ENCODE measurements at regions not wholly inside any gene's neighbourhood (a gene's known extent, or its start where the extent isn't known, plus 50 kb on each side); places are given as distances from the start of the nearest gene placed in this dataset.

- no peak for DNase-seq
Observed at GRCh38 chr7:41792120-41792519, 89.2 kb upstream of the INHBA start.

DNA sequence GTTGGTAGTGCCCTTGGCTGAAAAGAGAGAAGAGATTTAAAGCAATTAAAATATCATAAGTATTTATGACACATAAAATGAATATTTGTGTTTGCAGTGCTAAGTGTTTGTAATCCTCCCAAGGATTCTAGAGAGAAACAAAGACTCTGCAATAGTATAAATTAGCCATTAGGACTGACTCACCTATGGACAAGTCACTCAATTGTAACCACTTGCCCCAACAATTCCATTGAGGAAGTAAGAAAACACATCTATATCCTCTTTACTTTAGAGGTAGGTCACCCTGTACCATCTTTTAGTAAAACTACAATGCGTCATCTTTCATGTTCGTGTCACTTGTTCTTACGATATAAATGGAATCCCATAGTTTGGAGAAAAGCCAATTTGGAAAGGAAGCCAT is 85.7 kb upstream of the INHBA start:
- no peak for DNase-seq

GRCh38 chr7:41787651-41788350 is 84.9 kb upstream of the INHBA start:
- DNase-seq: no peak

- no peak for DNase-seq
Observed at GRCh38 chr7:41786944-41787343, 84.1 kb upstream of the INHBA start.

- DNase-seq: no peak
Observed at GRCh38 chr7:41786404-41786803, 83.5 kb upstream of the INHBA start.

- DNase-seq: no peak
Observed at GRCh38 chr7:41785840-41786239, 83.0 kb upstream of the INHBA start.

GRCh38 chr7:41785265-41785664 is 82.4 kb upstream of the INHBA start:
- no peak for DNase-seq

DNA sequence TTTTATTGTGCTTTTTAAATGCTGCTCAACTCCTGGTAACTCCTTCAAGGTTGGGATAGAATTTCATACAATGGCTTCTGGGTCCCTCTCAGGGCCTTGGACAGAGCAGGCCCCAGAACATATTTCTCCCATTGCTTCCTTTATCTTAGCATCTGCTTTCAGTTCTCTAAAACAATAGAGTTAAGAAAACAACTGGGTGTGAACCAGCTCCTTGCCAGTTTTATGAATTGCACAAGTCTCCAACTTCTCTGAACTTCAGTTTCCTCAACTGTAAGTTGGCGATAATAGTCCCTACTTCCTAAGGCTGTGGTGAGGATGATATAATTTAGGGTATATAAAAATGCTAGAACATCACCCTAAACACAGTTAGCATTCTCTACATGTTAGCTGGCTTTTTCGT is 77.0 kb upstream of the INHBA start:
- no peak for DNase-seq

DNA sequence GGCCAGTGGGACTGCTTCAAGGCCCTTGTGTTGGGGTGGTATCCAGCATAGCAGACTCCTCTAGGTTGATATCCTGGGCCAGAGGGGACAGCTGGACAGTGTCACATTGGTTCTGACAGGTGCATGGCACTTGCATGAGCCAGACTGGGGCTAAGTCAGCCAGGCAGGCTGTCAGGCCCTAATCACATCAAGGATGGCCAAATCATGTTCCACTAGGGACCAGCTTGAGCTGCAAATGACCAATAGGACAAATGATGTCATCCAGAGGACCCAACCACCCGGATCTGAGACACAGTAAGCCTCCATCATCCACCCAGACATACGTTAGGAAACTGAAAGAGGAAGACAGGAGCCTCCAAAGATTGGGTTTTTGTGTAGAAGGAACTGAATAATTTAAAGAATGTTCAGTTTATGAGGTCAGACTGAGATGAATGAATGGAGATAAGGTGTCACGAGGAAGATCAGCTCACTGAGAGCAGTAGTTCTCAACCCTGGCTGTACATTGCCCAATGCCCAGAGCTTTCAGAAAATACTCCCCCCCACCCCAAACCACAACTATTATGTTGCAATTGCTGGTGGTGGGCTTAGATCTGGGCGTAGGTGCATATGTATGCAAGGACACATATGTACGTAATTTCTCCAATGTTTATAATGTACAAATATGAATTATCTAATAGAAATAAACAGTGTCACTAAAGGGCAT is 75.2 kb upstream of the INHBA start:
- DNase-seq: no peak

GRCh38 chr7:41774966-41775365 is 72.1 kb upstream of the INHBA start:
- DNase-seq: no peak

- DNase-seq: no peak
Observed at GRCh38 chr7:41773756-41774155, 70.9 kb upstream of the INHBA start.

GRCh38 chr7:41771717-41772116 is 68.8 kb upstream of the INHBA start:
- DNase-seq: no peak

DNA sequence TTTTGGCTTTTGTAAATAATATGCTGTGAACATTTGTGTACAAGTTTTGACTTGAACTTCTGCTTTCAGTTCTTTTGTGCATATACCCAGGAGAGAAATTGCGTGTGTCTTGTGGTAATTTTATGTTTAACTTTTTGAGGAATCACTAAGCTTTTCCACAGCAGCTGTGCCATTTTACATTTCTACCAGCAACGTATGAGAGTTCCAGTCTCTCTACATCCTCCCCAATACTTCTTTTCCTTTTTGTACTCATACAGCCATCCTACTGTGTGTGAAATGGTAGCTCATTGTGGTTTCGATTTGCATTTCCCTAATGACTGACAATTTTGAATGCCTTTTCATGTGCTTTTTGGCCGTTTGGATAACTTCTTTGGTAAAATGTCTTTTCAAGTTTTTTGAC is 66.3 kb upstream of the INHBA start:
- DNase-seq: no peak

GRCh38 chr7:41763626-41764025 is 60.7 kb upstream of the INHBA start:
- no peak for DNase-seq

- DNase-seq: no peak
Observed at GRCh38 chr7:41762641-41763040, 59.8 kb upstream of the INHBA start.

DNA sequence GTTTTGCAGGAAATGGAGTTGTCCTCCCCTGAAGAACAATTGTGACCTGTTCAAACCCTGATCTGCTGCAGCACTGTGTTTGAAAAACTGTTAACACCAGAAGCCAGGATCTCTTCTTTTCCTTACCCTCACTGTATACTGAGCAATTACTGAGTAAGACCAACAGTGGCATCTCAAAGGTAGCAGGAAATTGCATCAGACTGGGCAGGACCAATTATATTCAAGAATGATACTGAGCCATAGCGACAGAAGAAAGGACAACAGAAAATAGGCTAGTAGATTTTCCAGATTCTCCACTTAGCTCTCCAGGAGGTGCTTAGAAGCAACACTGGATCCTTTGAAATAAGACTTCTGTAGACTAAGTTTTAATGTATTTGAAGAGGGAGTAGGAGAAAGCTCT is 57.4 kb upstream of the INHBA start:
- DNase-seq: no peak

GRCh38 chr7:41758321-41758720 is 55.4 kb upstream of the INHBA start:
- DNase-seq: no peak

DNA sequence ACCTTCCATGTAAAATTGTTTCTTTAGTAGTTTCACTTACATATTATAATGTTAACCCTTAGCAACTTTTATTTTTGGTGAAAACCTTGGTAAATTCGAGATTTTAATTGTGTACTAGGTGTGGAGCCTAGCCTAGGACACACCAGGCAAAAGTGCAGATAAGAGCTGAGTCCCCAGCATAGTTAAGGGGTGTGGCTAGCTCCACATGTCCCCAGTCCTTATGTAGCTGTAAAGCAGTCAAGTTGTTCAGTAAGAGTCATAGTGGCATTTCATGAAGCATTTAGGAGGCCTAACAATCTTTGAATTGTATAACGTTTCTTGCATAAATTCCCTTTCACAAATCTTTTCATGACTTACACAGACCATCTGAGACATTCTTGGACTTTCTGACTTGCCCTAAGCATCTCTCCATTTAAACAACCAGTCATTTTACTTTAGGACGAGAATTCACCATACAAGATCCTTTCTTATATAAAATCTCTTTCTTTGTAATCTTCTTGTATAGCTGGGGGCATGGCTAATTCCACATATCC is 53.8 kb upstream of the INHBA start:
- DNase-seq: no peak

DNA sequence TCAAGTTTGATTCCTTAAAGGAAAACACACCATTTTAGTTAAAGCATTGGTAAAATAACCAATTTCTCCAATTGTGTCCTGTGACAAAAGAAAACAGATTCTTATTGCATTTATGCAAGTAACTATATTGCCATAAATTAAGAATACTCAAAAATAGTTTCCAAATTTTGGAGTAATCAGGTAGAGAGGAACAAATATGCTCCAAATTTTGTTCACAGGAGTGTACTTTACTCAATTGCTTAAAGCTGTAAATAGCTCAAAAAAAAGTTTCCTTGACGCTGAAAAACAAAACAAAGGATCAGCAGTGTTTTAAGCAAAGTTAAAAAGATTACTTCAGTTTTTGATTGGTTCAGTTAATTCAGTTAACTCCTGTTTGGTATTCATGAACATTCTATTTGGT is 52.2 kb upstream of the INHBA start:
- DNase-seq: no peak

- no peak for DNase-seq
Observed at GRCh38 chr7:41754046-41754445, 51.2 kb upstream of the INHBA start.
